SIG-M5 (cell line): ENCODE measurements at regions not wholly inside any gene's neighbourhood (a gene's known extent, or its start where the extent isn't known, plus 50 kb on each side); places are given as distances from the start of the nearest gene placed in this dataset.
"Not testable (repeated sequence)": the region's sequence is repeated elsewhere in the genome, so short reads cannot be mapped to it uniquely, and the experiment has no call there.

Experiments
- DNase-seq: peaks from one replicate; lab custom pipeline; 2025; lab: John Stamatoyannopoulos, UW

DNA sequence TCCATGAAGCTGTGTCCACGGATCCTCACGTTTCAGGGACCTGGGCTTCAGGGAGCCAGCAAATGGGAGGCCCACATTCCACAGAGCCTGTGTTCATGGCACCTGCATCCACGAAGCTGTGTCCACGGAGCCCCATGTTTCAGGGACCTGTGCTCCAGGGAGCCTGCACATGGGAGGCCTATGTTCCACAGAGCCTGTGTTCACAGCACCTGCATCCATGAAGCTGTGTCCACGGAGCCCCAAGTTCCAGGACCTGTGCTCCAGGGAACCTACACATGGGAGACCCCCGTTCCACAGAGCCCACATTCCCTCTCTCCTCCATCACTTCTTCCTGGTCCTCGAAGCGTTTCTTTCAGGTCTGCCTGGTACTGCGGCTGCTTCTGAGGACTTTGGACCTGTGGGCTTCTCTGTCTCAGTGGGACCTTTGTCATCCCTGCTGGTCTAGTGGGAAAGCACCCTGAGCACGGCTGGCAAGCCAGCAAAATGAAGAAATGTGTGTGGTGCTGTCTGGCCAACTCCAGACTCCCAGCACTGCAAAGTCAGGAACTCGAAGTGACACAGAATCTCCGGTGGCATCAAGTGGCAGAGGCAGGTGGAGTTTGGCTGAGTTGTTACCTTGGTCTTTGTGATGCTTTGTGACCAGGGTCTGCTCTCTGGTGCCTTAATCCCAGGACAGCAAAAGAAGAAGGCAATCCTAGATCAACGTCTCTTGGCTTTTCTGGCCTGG, 245.9 kb downstream of the DLL1 start:
- DNase-seq = no peak

DNA sequence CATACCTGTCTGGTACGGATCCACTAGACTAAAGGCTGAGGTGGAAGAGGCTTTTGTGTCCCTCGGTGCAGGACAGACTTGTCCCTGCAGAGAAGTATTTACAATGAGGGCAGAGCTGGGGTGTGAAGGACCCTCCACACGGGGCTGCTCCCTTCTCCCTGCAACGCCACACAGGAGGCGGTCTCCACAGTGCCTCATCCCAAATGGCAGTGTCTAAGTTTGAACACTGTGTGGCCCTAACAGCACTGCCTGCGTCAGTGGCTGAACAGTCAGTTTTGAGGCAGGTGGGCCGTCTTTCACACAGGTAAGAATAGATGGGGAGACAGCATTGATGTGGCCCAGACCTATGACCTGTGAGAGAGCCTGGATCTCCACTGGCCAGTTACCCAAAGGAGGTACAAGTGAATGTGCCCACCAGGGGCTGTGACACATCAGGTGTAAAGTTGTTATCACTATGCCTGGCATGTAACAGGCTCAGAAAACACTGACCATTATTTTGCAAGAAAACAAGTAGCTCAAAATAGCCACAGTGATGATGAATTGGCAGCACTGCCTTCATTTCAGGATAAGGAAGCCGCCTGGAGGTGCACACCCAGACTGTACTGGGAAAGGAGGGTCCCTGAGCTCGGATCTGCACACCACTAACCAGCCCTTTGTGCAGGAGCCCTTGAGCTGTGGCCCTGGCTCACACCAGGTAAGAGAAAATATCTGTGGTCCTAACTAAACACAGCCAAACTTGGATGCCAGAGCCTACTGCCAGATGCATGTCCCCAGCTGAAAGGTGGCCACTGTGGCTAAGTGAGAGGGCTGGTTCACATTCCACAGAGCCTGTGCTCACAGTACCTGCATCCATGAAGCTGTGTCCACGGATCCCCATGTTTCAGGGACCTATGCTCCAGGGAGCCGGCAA, 246.7 kb downstream of the DLL1 start:
- no peak for DNase-seq

GRCh38 chr6:170043150-170043819, 247.6 kb downstream of the DLL1 start:
- DNase-seq = no peak

- no peak for DNase-seq
Observed at GRCh38 chr6:170042596-170043118, 248.2 kb downstream of the DLL1 start.

DNA sequence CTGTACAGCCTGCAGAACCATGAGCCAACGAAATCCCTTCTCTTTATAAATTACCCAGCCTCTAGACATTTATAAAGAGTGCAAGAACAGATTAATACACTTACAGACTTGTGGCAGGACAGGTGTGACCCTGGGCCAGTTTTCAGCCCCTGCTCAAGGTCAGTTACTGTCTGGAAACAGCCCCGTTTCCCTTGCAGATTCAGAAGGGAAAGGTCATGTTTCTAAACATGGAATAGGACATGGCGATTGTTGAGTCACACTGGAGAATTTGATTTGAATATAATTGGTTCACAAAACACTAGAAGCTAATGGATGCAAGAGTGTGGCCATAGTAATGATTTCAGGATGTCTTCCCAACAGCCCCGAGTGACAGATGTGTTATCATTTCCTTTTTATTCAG, 248.8 kb downstream of the DLL1 start:
- DNase-seq = no peak

DNA sequence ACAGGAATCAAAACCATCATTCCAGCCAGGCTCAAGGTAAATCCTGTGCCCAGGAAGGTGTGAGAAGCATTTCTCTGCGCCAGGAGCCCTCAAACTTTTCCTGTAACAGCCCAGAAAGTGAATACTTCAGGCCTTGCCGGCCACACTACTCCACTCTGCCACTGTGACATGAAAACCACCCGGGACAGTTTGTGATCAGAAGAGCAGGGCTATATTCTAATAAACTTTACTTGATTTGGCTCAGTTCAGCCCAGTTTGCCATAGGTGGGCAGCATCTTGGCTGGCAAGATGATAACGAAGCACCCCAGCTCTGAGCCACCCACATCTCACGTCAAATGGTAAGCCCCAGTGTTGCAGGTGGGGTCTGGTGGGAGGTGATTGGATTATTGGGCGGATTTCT, 249.4 kb downstream of the DLL1 start:
- no peak for DNase-seq

- DNase-seq = no peak
Observed at GRCh38 chr6:170040906-170041305, 250.0 kb downstream of the DLL1 start.

DNA sequence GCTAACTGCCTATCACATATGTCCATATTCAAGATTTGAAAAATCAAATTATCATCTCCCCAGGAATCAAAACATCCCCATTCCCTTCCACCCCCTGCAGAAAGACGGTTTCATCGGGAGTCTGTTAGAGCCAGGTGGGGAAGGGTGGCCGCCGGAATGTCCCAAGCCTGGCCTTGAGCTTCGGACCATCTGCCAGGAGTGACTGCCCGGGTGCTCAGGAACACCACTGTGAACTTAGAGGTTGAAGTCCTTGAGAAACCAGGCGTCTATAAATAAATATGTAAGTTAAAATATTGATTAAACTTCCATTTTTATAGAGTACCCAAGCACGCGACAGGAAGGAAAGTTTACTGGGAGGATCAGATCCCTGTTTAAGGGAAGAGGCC, 250.8 kb downstream of the DLL1 start:
- no peak for DNase-seq

GRCh38 chr6:170039156-170040114, 251.4 kb downstream of the DLL1 start:
- DNase-seq = no peak

DNA sequence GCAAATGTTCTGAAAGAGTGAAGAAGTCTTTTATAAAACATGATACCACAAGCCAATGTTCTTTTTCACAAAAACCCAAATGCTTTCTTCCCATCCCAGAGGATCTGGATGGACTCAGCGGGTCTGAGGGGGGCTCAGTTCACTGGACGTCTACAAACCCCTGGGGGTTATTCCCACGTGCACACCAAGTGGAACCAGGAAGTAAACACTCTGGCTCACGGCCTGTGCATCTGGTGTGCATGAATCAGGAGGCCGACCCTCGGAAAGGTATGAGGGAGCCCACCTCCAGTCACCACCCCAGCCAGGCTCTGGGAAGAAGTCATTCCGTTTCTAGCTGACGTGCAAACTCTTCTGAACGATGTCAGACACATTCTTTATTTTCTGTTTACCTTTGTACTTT, 252.2 kb downstream of the DLL1 start:
- no peak for DNase-seq

- DNase-seq = no peak
Observed at GRCh38 chr6:170038251-170038650, 252.6 kb downstream of the DLL1 start.

DNA sequence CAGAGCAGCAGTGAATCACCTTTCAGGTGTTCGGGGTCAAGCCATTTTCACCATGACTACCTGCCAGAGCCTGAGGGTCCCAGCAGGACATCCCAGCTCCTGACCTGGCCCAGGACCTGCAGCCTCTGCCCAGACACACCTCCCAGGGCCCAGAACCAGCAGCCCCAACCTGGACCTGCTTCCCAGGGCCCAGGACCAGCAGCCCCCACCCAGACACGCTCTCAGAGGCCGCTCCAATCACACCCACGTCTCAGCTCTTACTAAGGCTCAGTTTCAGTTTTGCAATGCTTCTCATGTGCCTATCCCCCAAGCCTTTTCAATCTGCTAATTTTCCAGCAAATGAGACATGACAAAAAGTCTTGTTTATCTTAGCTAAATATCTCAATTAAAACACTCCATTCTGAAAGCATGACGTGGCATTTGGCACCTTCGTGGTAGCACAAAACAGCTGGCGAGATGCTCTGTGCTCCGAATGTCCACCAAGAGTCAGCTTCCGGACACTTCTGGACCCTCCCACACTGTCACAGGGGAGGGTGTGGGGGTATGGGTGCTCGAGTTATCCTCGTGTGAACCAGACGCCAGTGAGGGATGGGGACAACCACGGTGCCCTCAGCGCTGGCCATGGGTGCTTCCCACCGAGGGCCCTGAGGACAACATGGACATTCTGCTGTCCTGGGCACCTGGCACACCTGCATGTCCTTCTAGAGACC, 253.2 kb downstream of the DLL1 start:
- DNase-seq = no peak

GRCh38 chr6:170036916-170037315, 254.0 kb downstream of the DLL1 start:
- no peak for DNase-seq

DNA sequence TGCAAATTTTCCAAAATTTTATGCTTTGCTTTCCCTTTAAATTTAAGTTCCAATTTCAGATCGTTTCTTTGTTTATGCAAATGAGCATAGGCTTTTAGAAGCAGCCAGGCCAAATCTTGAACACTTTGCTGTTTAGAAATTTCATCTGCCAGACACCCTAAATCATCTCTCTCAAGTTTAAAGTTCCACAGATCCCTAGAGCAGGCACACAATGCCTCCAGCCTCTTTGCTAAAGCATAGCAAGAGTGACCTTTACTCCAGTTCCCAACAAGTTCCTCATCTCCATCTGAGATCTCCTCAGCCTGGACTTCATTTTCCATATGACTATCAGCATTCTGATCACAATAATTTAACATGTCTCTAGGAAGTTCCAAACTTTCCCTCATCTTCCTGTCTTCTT, 254.5 kb downstream of the DLL1 start:
- not testable (repeated sequence) for DNase-seq

DNA sequence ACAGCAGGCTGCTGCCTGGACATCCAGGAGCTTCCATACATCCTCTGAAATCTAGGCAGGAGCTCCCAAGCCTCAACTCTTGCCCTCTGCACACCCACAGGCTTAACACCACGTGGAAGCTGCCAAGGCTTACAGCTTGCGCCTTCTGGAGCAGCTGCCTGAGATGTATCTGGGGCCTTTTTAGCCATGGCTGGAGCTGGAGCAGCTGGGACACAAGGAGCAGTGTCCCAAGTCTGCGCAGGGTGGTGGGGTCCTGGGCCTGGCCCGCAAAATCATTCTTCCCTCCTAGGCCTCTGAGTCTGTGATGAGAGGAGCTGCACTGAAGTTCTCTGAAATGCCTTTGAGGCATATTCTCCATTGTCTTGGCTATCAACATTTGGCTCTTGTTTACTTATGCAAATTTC, 255.0 kb downstream of the DLL1 start:
- no peak for DNase-seq

- no peak for DNase-seq
Observed at GRCh38 chr6:170035044-170035443, 255.8 kb downstream of the DLL1 start.

GRCh38 chr6:170034294-170034693, 256.6 kb downstream of the DLL1 start:
- no peak for DNase-seq

- no peak for DNase-seq
Observed at GRCh38 chr6:170033666-170034065, 257.2 kb downstream of the DLL1 start.

DNA sequence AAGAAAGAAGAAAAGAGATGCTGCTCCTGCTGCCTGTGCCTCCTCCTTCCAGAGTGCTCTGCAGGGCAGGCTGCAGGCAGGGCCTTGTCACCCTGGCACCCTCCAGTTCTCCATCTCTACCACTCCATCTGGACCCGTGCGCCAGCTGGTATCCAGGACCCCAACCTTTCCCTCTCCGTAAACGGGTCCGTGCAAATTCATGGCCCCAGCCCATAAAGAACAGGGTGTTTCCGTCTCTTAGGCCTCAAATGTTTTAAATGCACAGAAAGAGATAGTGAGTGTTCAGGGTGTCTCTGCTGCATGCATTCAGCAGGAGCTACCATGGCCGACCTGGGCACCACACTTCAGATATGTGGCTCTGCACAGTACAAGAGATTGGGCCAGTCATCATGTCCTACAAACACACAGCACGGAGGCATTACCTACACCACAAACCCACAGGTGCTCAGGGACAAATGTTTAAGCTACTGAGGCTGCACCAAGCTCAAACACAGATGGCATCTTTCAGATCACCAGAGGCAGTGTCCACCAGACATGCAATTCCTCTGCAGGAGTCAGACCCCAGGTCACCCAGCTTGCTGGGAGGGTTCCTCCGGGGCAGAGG, 258.1 kb downstream of the DLL1 start:
- DNase-seq = no peak

- no peak for DNase-seq
Observed at GRCh38 chr6:170032197-170032596, 258.7 kb downstream of the DLL1 start.
